GM12878 (cell line): ENCODE measurements at regions not wholly inside any gene's neighbourhood (a gene's known extent, or its start where the extent isn't known, plus 50 kb on each side); places are given as distances from the start of the nearest gene placed in this dataset.

Source experiments
- ATAC-seq: fragments of 200-7000 bp; cut with Tn5 transposase; 3 replicates; pipeline ENCODE4 v1.9.1; 2020; ENCODE audit warnings: mild to moderate bottlenecking, moderate library complexity
- BruUV-seq: library from RNA; stranded (reverse); fragments of 400-500 nt; replicated peaks from 2 replicates; lab custom pipeline; 2021; lab: Mats Ljungman, UMichigan
- CTCF ChIA-PET: fragments of 300-600 bp; sonication (Branson Sonifier 250); formaldehyde crosslinking; extraction: SDS; loops from one replicate; lab custom pipeline; 2021; ENCODE audit warnings: inconsistent platforms; lab: Yijun Ruan, JAX
- POLR2A ChIA-PET: fragments of 350-600 bp; formaldehyde crosslinking; extraction: SDS; loops from one replicate; lab custom pipeline; 2021; ENCODE audit warnings: inconsistent platforms; lab: Charles Lee
- RAD21 ChIA-PET: fragments of 300-600 bp; sonication (Branson Sonifier 250); formaldehyde crosslinking; loops from one replicate; lab custom pipeline; 2023; ENCODE audit warnings: antibody characterized with exemption; ENCODE audit not compliant: unreplicated experiment; lab: Charles Lee
- SMC1A ChIA-PET: fragments of 300-600 bp; sonication (Branson Sonifier 250); formaldehyde crosslinking; loops from one replicate; lab custom pipeline; 2023; ENCODE audit not compliant: unreplicated experiment, uncharacterized antibody; lab: Charles Lee
- DNase-seq: peaks from one replicate; pipeline ENCODE4 v3.0.0-alpha.2; 2011; ENCODE audit warnings: low read depth, low spot score
- FAIRE-seq: peaks from 3 replicates; lab custom pipeline; 2011; peaks lifted over from hg19 to GRCh38; lab: Jason Lieb, UNC
- H2AFZ ChIP-seq: 2 replicates; pipeline ENCODE4 v1.6.0; 2011; ENCODE audit warnings: low read depth, low read length, control low read depth; ENCODE audit not compliant: control insufficient read depth
- H3K27ac ChIP-seq: 2 replicates; pipeline ENCODE4 v1.5.1; 2011; ENCODE audit warnings: control low read depth; ENCODE audit not compliant: control insufficient read depth, insufficient read depth
- H3K27me3 ChIP-seq, 2 experiments: replicated peaks in 1 of 2; 2 replicates each; pipeline versions ENCODE4 v1.6.0 to v1.6.1; 2011; ENCODE audit warnings: low read length in 1 of 2; ENCODE audit not compliant: control insufficient read depth in 2 of 2, insufficient read depth in 2 of 2
- H3K36me3 ChIP-seq, 2 experiments: 2 replicates each; pipeline ENCODE4 v1.5.1; 2011; ENCODE audit warnings: low read length in 1 of 2; ENCODE audit not compliant: control insufficient read depth in 2 of 2, insufficient read depth in 2 of 2
- H3K4me1 ChIP-seq: 2 replicates; pipeline ENCODE4 v1.6.1; 2011; ENCODE audit warnings: mild to moderate bottlenecking, low read length, moderate library complexity, mixed read lengths; ENCODE audit not compliant: control insufficient read depth, insufficient read depth
- H3K4me2 ChIP-seq: 2 replicates; pipeline ENCODE4 v1.6.0; 2011; ENCODE audit warnings: control low read depth; ENCODE audit not compliant: control insufficient read depth, insufficient read depth
- H3K4me3 ChIP-seq: fragments of 200-600 bp; sonication (generic); 2 replicates; pipeline ENCODE4 v1.5.1; 2016
- H3K79me2 ChIP-seq: 2 replicates; pipeline ENCODE4 v1.6.0; 2011; ENCODE audit warnings: low read length; ENCODE audit not compliant: control insufficient read depth, insufficient read depth
- H3K9ac ChIP-seq: 2 replicates; pipeline ENCODE4 v1.8.0; 2011; ENCODE audit warnings: low read length, control low read depth, mixed read lengths; ENCODE audit not compliant: control insufficient read depth, insufficient read depth
- H3K9me3 ChIP-seq: replicated peaks from 3 replicates; pipeline ENCODE4 v1.5.1; 2011; ENCODE audit warnings: mild to moderate bottlenecking, low read length; ENCODE audit not compliant: control insufficient read depth, insufficient read depth
- H4K20me1 ChIP-seq: 2 replicates; pipeline ENCODE4 v1.6.0; 2011; ENCODE audit not compliant: control insufficient read depth, insufficient read depth
- BCL3 ChIP-seq: IDR thresholded peaks from 2 replicates; pipeline ENCODE4 v1.6.1; 2011; ENCODE audit warnings: borderline replicate concordance, low read depth, mild to moderate bottlenecking, moderate library complexity, low read length; ENCODE audit not compliant: insufficient read depth, poor library complexity, severe bottlenecking
- HDGF ChIP-seq: fragments of 450-650 bp; IDR thresholded peaks from 2 replicates; pipeline ENCODE4 v1.6.1; 2016; ENCODE audit warnings: antibody characterized with exemption
- KLF5 ChIP-seq: fragments of 450-650 bp; IDR thresholded peaks from 2 replicates; pipeline ENCODE4 v1.6.1; 2014; ENCODE audit warnings: mild to moderate bottlenecking; ENCODE audit not compliant: partially characterized antibody
- NBN ChIP-seq: fragments of 450-650 bp; IDR thresholded peaks from 2 replicates; pipeline ENCODE4 v1.6.1; 2016
- RELA ChIP-seq: fragments of 450-650 bp; IDR thresholded peaks from 2 replicates; pipeline ENCODE4 v1.8.0; 2014; ENCODE audit warnings: borderline replicate concordance; ENCODE audit not compliant: partially characterized antibody
- TAF1 ChIP-seq: IDR thresholded peaks from 2 replicates; pipeline ENCODE4 v1.6.1; 2011; ENCODE audit warnings: mild to moderate bottlenecking, low read depth, low read length, borderline replicate concordance
- TBL1XR1 ChIP-seq: IDR thresholded peaks from 2 replicates; pipeline ENCODE4 v1.6.1; 2012; ENCODE audit warnings: low read depth, low read length, improper control_type of control experiment
- ZNF592 ChIP-seq: fragments of 450-650 bp; IDR thresholded peaks from 2 replicates; pipeline ENCODE4 v1.6.1; 2017; ENCODE audit warnings: mild to moderate bottlenecking, moderate library complexity
- WGBS: methylation state at CpG from one replicate; pipeline ENCODE4 v1.1.6; 2016; ENCODE audit warnings: low lambda C conversion rate; ENCODE audit not compliant: insufficient replicate concordance, insufficient coverage; ENCODE audit errors: missing lambda C conversion rate; 5-methylcytosine and 5-hydroxymethylcytosine counted together
- in situ Hi-C: fragments of 300-500 bp; cut with MboI; formaldehyde crosslinking; loops from 9 replicates; pipeline ENCODE4 v1.14.3; 2018; ENCODE audit warnings: mixed read lengths
- intact Hi-C: fragments of 100-400 bp; cut with micrococcal nuclease; formaldehyde crosslinking; loops from one replicate; pipeline ENCODE4 v1.14.2; 2022; ENCODE audit not compliant: unreplicated experiment
- TF ChIP-seq, protein P1 (sequence below): IDR thresholded peaks from 2 replicates; pipeline ENCODE4 v1.6.1; 2012; ENCODE audit warnings: improper control_type of control experiment, low read depth, low read length; ENCODE audit not compliant: insufficient replicate concordance
- TF ChIP-seq, protein P2 (sequence below): fragments of 450-650 bp; IDR thresholded peaks from 2 replicates; pipeline ENCODE4 v1.6.1; 2017; ENCODE audit warnings: antibody characterized with exemption, mild to moderate bottlenecking, moderate library complexity

DNA sequence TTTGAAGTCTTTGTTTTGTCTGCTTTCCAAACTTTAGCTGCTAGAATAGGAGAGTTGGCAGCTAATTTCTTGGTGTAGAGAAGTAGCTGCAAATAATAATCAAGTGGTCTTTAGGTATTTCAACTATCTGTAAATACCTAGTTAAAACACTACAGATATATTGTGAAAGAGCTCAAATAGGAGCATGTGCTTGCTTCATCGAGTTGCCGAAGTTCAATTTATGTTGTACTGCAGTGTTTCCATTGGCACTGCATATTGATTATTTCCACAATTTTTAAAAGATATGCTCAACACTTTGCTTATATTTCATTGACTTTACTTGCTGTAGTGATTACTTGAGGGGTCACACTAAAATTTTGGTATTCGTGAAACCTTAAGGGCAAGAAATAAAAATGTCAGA is 131.6 kb upstream of the BMP4 start:
- no TSS peak for BruUV-seq
- DNase-seq: no peak
- no peak overlapping the region for H3K9ac ChIP-seq
- H4K20me1 ChIP-seq: no peaks in the 10 kb centered on the region
- in situ Hi-C loops (no loop called here), intact Hi-C loops (no loop called here)
- CTCF ChIA-PET: no interaction called here
- SMC1A ChIA-PET: no interaction called here
- H3K27me3 ChIP-seq: no peaks in the 10 kb centered on the region
- H3K79me2 ChIP-seq: no peaks in the 10 kb centered on the region
- H3K9me3 ChIP-seq: no peaks in the 10 kb centered on the region
- no peak overlapping the region for H2AFZ ChIP-seq
- H3K4me1 ChIP-seq: no peaks in the 10 kb centered on the region
- WGBS: 58% methylated on average over 3 of the region's 3 CpGs
- POLR2A ChIA-PET: no interaction called here
- no peak for ATAC-seq
- H3K27ac ChIP-seq: no peak overlapping the region
- no peak overlapping the region for H3K4me3 ChIP-seq
- no peaks in the 10 kb centered on the region for H3K36me3 ChIP-seq
- H3K4me2 ChIP-seq: no peak overlapping the region
- RAD21 ChIA-PET: no interaction called here
- FAIRE-seq: no peak
- TF ChIP-seq, protein P1, sequence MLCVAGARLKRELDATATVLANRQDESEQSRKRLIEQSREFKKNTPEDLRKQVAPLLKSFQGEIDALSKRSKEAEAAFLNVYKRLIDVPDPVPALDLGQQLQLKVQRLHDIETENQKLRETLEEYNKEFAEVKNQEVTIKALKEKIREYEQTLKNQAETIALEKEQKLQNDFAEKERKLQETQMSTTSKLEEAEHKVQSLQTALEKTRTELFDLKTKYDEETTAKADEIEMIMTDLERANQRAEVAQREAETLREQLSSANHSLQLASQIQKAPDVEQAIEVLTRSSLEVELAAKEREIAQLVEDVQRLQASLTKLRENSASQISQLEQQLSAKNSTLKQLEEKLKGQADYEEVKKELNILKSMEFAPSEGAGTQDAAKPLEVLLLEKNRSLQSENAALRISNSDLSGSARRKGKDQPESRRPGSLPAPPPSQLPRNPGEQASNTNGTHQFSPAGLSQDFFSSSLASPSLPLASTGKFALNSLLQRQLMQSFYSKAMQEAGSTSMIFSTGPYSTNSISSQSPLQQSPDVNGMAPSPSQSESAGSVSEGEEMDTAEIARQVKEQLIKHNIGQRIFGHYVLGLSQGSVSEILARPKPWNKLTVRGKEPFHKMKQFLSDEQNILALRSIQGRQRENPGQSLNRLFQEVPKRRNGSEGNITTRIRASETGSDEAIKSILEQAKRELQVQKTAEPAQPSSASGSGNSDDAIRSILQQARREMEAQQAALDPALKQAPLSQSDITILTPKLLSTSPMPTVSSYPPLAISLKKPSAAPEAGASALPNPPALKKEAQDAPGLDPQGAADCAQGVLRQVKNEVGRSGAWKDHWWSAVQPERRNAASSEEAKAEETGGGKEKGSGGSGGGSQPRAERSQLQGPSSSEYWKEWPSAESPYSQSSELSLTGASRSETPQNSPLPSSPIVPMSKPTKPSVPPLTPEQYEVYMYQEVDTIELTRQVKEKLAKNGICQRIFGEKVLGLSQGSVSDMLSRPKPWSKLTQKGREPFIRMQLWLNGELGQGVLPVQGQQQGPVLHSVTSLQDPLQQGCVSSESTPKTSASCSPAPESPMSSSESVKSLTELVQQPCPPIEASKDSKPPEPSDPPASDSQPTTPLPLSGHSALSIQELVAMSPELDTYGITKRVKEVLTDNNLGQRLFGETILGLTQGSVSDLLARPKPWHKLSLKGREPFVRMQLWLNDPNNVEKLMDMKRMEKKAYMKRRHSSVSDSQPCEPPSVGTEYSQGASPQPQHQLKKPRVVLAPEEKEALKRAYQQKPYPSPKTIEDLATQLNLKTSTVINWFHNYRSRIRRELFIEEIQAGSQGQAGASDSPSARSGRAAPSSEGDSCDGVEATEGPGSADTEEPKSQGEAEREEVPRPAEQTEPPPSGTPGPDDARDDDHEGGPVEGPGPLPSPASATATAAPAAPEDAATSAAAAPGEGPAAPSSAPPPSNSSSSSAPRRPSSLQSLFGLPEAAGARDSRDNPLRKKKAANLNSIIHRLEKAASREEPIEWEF: no peak
- TF ChIP-seq KLF5 (no peak), RELA (no peak), TBL1XR1 (no peak), NBN (no peak), TAF1 (no peak), BCL3 (no peak), HDGF (no peak), ZNF592 (no peak)
- TF ChIP-seq, protein P2, sequence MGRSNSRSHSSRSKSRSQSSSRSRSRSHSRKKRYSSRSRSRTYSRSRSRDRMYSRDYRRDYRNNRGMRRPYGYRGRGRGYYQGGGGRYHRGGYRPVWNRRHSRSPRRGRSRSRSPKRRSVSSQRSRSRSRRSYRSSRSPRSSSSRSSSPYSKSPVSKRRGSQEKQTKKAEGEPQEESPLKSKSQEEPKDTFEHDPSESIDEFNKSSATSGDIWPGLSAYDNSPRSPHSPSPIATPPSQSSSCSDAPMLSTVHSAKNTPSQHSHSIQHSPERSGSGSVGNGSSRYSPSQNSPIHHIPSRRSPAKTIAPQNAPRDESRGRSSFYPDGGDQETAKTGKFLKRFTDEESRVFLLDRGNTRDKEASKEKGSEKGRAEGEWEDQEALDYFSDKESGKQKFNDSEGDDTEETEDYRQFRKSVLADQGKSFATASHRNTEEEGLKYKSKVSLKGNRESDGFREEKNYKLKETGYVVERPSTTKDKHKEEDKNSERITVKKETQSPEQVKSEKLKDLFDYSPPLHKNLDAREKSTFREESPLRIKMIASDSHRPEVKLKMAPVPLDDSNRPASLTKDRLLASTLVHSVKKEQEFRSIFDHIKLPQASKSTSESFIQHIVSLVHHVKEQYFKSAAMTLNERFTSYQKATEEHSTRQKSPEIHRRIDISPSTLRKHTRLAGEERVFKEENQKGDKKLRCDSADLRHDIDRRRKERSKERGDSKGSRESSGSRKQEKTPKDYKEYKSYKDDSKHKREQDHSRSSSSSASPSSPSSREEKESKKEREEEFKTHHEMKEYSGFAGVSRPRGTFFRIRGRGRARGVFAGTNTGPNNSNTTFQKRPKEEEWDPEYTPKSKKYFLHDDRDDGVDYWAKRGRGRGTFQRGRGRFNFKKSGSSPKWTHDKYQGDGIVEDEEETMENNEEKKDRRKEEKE: no peak
